ENCODE measurements at regions not wholly inside any gene's neighbourhood (a gene's known extent, or its start where the extent isn't known, plus 50 kb on each side); places are given as distances from the start of the nearest gene placed in this dataset.

DNA sequence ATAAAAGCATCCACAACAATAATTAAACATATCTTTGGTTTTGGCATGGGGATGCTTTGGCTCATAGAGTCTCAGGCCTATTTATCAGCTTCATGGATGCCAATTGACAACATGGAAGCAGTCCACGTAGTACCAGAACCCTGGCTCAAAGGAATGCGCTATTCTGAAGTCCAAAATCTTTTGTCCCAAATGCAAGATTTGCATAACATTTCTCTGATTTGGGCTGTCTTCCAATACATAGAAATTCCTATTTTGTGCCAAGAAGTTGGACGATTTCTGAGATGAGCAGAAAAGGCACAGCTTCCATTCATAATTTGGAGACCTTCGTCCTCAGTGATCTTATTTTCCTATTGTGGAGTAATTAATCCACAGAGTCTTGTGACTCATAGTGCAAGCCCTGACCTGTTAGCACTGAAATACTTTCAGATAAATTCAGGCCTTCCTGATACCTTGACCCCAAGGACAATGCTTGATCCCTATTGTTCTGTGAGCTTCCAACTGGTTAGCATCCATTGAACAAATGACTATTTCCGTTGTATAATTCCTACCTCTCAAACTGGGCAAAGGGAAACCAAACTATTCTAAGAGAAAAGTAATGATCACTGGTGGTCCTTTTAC, 78.4 kb upstream of the CDH11 start:
- ATAC-seq (ENCODE audit: low FRiP score) (no peak), DNase-seq (no peak)
- Histone ChIP-seq H3K27ac (ENCODE audit: low read depth in 1 of 2, low read length in 2 of 2) (no peak overlapping the region), H3K27me3 (ENCODE audit: control insufficient read depth in 1 of 2, insufficient read depth in 2 of 2, low read length in 1 of 2) (no peaks in the 10 kb centered on the region), H3K4me3 (ENCODE audit: low read length in 2 of 2) (no peak overlapping the region), H3K4me1 (ENCODE audit: control insufficient read depth in 1 of 2, insufficient read depth in 2 of 2, low read length in 2 of 2) (no peaks in the 10 kb centered on the region), H3K9me3 (ENCODE audit: control insufficient read depth, low read length) (no peaks in the 10 kb centered on the region), H3K36me3 (ENCODE audit: control insufficient read depth in 1 of 2, insufficient read depth in 2 of 2, low read length in 1 of 2) (no peaks in the 10 kb centered on the region)
- WGBS, 2 donors = 82 to 87% methylated on average over 5 of the region's 5 CpGs
- intact Hi-C loops (cut with DNase I) = no loop called here

DNA sequence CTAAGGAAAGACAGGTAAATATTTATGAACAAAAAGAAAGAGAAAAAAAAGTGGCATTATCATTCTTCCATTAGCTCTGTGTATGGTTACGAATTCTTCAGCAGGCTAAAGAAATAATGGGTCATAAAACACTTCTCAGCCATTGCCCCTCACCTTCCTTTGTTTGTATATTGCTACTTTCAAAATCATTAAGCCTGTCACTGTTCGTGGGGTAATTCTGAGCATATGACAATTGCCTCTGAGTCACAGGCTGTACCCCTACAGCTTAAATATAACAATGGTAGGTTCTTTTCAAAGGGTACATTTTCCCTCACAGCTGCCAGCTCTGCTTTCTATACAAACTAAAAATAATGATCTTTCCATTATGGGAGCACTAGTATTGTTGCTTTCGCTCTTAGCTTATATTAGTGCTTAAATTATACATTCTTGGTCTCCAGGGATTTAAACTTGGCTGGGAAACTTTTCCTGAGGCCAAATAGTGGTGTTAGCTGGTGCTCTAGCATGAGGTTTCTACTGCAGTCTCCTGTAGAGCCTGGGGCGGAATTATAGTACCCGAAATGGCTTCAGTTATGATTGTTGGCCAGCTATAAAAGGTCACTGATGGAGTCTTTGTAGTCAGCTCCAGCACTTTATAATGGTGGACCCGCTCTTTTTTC, 74.7 kb upstream of the CDH11 start:
- intact Hi-C loops (cut with DNase I) = no loop called here
- Histone ChIP-seq H3K4me1 (ENCODE audit: control insufficient read depth in 1 of 2, insufficient read depth in 2 of 2, low read length in 2 of 2) (no peaks in the 10 kb centered on the region), H3K27me3 (ENCODE audit: control insufficient read depth in 1 of 2, insufficient read depth in 2 of 2, low read length in 1 of 2) (no peaks in the 10 kb centered on the region), H3K9me3 (ENCODE audit: control insufficient read depth, low read length) (no peaks in the 10 kb centered on the region), H3K36me3 (ENCODE audit: control insufficient read depth in 1 of 2, insufficient read depth in 2 of 2, low read length in 1 of 2) (no peaks in the 10 kb centered on the region), H3K4me3 (ENCODE audit: low read length in 2 of 2) (no peak overlapping the region), H3K27ac (ENCODE audit: low read depth in 1 of 2, low read length in 2 of 2) (no peak overlapping the region)
- no peak for ATAC-seq (ENCODE audit: low FRiP score)
- WGBS, 2 donors = 37 to 46% methylated on average over 6 of the region's 6 CpGs
- no peak for DNase-seq

GRCh38 chr16:65195998-65196397, 74.1 kb upstream of the CDH11 start:
- Histone ChIP-seq H3K27ac (ENCODE audit: low read depth in 1 of 2, low read length in 2 of 2) (no peak overlapping the region), H3K4me3 (ENCODE audit: low read length in 2 of 2) (no peak overlapping the region), H3K4me1 (ENCODE audit: control insufficient read depth in 1 of 2, insufficient read depth in 2 of 2, low read length in 2 of 2) (no peaks in the 10 kb centered on the region), H3K27me3 (ENCODE audit: control insufficient read depth in 1 of 2, insufficient read depth in 2 of 2, low read length in 1 of 2) (no peaks in the 10 kb centered on the region), H3K36me3 (ENCODE audit: control insufficient read depth in 1 of 2, insufficient read depth in 2 of 2, low read length in 1 of 2) (no peaks in the 10 kb centered on the region), H3K9me3 (ENCODE audit: control insufficient read depth, low read length) (no peaks in the 10 kb centered on the region)
- WGBS, 2 donors = 68 to 71% methylated on average over 2 of the region's 2 CpGs
- DNase-seq (no peak), ATAC-seq (ENCODE audit: low FRiP score) (no peak)
- intact Hi-C loops (cut with DNase I) = no loop called here

GRCh38 chr16:65185241-65185778, 63.4 kb upstream of the CDH11 start:
- Histone ChIP-seq H3K27ac (ENCODE audit: low read depth in 1 of 2, low read length in 2 of 2) (no peak overlapping the region), H3K4me3 (ENCODE audit: low read length in 2 of 2) (no peak overlapping the region), H3K4me1 (ENCODE audit: control insufficient read depth in 1 of 2, insufficient read depth in 2 of 2, low read length in 2 of 2) (no peaks in the 10 kb centered on the region), H3K36me3 (ENCODE audit: control insufficient read depth in 1 of 2, insufficient read depth in 2 of 2, low read length in 1 of 2) (no peaks in the 10 kb centered on the region), H3K27me3 (ENCODE audit: control insufficient read depth in 1 of 2, insufficient read depth in 2 of 2, low read length in 1 of 2) (no peaks in the 10 kb centered on the region), H3K9me3 (ENCODE audit: control insufficient read depth, low read length) (no peaks in the 10 kb centered on the region)
- intact Hi-C loops (cut with DNase I) = no loop called here
- ATAC-seq (ENCODE audit: low FRiP score) (no peak), DNase-seq (no peak)
- WGBS, 2 donors = 39 to 62% methylated on average over 3 of the region's 3 CpGs

- WGBS, 2 donors = 32 to 34% methylated on average over 4 of the region's 4 CpGs
- H3K36me3 ChIP-seq (ENCODE audit: control insufficient read depth in 1 of 2, insufficient read depth in 2 of 2, low read length in 1 of 2) = no peaks in the 10 kb centered on the region
- ATAC-seq (ENCODE audit: low FRiP score) (no peak), DNase-seq (no peak)
- no peaks in the 10 kb centered on the region for H3K4me1 ChIP-seq (ENCODE audit: control insufficient read depth in 1 of 2, insufficient read depth in 2 of 2, low read length in 2 of 2)
- intact Hi-C loops (cut with DNase I) = no loop called here
- no peaks in the 10 kb centered on the region for H3K27me3 ChIP-seq (ENCODE audit: control insufficient read depth in 1 of 2, insufficient read depth in 2 of 2, low read length in 1 of 2)
- H3K27ac ChIP-seq (ENCODE audit: low read depth in 1 of 2, low read length in 2 of 2) = no peak overlapping the region
- no peak overlapping the region for H3K4me3 ChIP-seq (ENCODE audit: low read length in 2 of 2)
- no peaks in the 10 kb centered on the region for H3K9me3 ChIP-seq (ENCODE audit: control insufficient read depth, low read length)
Measured at GRCh38 chr16:65181071-65181561, 59.3 kb upstream of the CDH11 start.

- 68 to 69% methylated on average over 4 of the region's 4 CpGs for WGBS, 2 donors
- H3K9me3 ChIP-seq (ENCODE audit: control insufficient read depth, low read length) = no peaks in the 10 kb centered on the region
- no peak for DNase-seq
- H3K27ac ChIP-seq (ENCODE audit: low read depth in 1 of 2, low read length in 2 of 2) = no peak overlapping the region
- H3K4me1 ChIP-seq (ENCODE audit: control insufficient read depth in 1 of 2, insufficient read depth in 2 of 2, low read length in 2 of 2) = no peaks in the 10 kb centered on the region
- no peak for ATAC-seq (ENCODE audit: low FRiP score)
- H3K4me3 ChIP-seq (ENCODE audit: low read length in 2 of 2) = no peak overlapping the region
- intact Hi-C loops (cut with DNase I) = no loop called here
- no peaks in the 10 kb centered on the region for H3K36me3 ChIP-seq (ENCODE audit: control insufficient read depth in 1 of 2, insufficient read depth in 2 of 2, low read length in 1 of 2)
- no peaks in the 10 kb centered on the region for H3K27me3 ChIP-seq (ENCODE audit: control insufficient read depth in 1 of 2, insufficient read depth in 2 of 2, low read length in 1 of 2)
Measured at GRCh38 chr16:65178151-65178550, 56.3 kb upstream of the CDH11 start.

GRCh38 chr16:65176603-65177002, 54.7 kb upstream of the CDH11 start:
- WGBS, 2 donors = 50 to 62% methylated on average over 6 of the region's 6 CpGs
- Histone ChIP-seq H3K4me1 (ENCODE audit: control insufficient read depth in 1 of 2, insufficient read depth in 2 of 2, low read length in 2 of 2) (no peaks in the 10 kb centered on the region), H3K4me3 (ENCODE audit: low read length in 2 of 2) (no peak overlapping the region), H3K36me3 (ENCODE audit: control insufficient read depth in 1 of 2, insufficient read depth in 2 of 2, low read length in 1 of 2) (no peaks in the 10 kb centered on the region), H3K27me3 (ENCODE audit: control insufficient read depth in 1 of 2, insufficient read depth in 2 of 2, low read length in 1 of 2) (no peaks in the 10 kb centered on the region), H3K27ac (ENCODE audit: low read depth in 1 of 2, low read length in 2 of 2) (no peak overlapping the region), H3K9me3 (ENCODE audit: control insufficient read depth, low read length) (no peaks in the 10 kb centered on the region)
- DNase-seq (no peak), ATAC-seq (ENCODE audit: low FRiP score) (no peak)
- intact Hi-C loops (cut with DNase I) = no loop called here

- ATAC-seq (ENCODE audit: low FRiP score) (no peak), DNase-seq (no peak)
- no peaks in the 10 kb centered on the region for H3K36me3 ChIP-seq (ENCODE audit: control insufficient read depth in 1 of 2, insufficient read depth in 2 of 2, low read length in 1 of 2)
- intact Hi-C loops (cut with DNase I) = no loop called here
- 77 to 82% methylated on average over 2 of the region's 2 CpGs for WGBS, 2 donors
- H3K4me3 ChIP-seq (ENCODE audit: low read length in 2 of 2) = no peak overlapping the region
- no peaks in the 10 kb centered on the region for H3K27me3 ChIP-seq (ENCODE audit: control insufficient read depth in 1 of 2, insufficient read depth in 2 of 2, low read length in 1 of 2)
- no peaks in the 10 kb centered on the region for H3K9me3 ChIP-seq (ENCODE audit: control insufficient read depth, low read length)
- H3K4me1 ChIP-seq (ENCODE audit: control insufficient read depth in 1 of 2, insufficient read depth in 2 of 2, low read length in 2 of 2) = no peaks in the 10 kb centered on the region
- no peak overlapping the region for H3K27ac ChIP-seq (ENCODE audit: low read depth in 1 of 2, low read length in 2 of 2)
Measured at GRCh38 chr16:65172356-65172755, 50.5 kb upstream of the CDH11 start.
